Keratinocyte (primary cell): ENCODE measurements at regions not wholly inside any gene's neighbourhood (a gene's known extent, or its start where the extent isn't known, plus 50 kb on each side); places are given as distances from the start of the nearest gene placed in this dataset.

ENCODE experiments used
- DNase-seq: peaks from one replicate; pipeline ENCODE4 v3.0.0-alpha.2; 2011; ENCODE audit warnings: low read depth, missing footprints, low spot score
- FAIRE-seq: peaks from 2 replicates; lab custom pipeline; 2011; peaks lifted over from hg19 to GRCh38; lab: Jason Lieb, UNC
- H2AFZ ChIP-seq: 2 replicates; pipeline ENCODE4 v1.6.0; 2012; ENCODE audit warnings: low read length, control low read depth, inconsistent platforms; ENCODE audit not compliant: control insufficient read depth
- H3K27ac ChIP-seq: 2 replicates; pipeline ENCODE4 v1.5.1; 2011; ENCODE audit warnings: low read length; ENCODE audit not compliant: control insufficient read depth, insufficient read depth
- H3K27me3 ChIP-seq: 3 replicates; pipeline ENCODE4 v1.6.0; 2011; ENCODE audit warnings: low read length; ENCODE audit not compliant: control insufficient read depth, insufficient read depth; ENCODE audit errors: extremely low read depth
- H3K36me3 ChIP-seq, 2 experiments: 2 replicates in 1 of 2; 3 replicates in 1 of 2; pipeline ENCODE4 v1.5.1; 2011; ENCODE audit warnings: low read length in 2 of 2, mild to moderate bottlenecking in 1 of 2; ENCODE audit not compliant: control insufficient read depth in 2 of 2, insufficient read depth in 2 of 2; ENCODE audit errors: extremely low read depth in 1 of 2
- H3K4me1 ChIP-seq: 3 replicates; pipeline ENCODE4 v1.5.1; 2011; ENCODE audit warnings: low read length; ENCODE audit not compliant: control insufficient read depth, insufficient read depth; ENCODE audit errors: extremely low read depth
- H3K4me2 ChIP-seq: 3 replicates; pipeline ENCODE4 v1.6.0; 2011; ENCODE audit warnings: low read depth, low read length; ENCODE audit not compliant: control insufficient read depth, insufficient read depth; ENCODE audit errors: extremely low read depth
- H3K4me3 ChIP-seq, 3 experiments: fragments of 200-600 bp in 1 of 3; sonication (generic) in 1 of 3; 2 replicates in 2 of 3; 3 replicates in 1 of 3; pipeline ENCODE4 v1.5.1; 2011 to 2016; ENCODE audit warnings: low read length in 3 of 3, mild to moderate bottlenecking in 3 of 3, control low read depth in 2 of 3, inconsistent platforms in 1 of 3, low read depth in 1 of 3, mixed read lengths in 1 of 3, mixed run types in 1 of 3, moderate library complexity in 1 of 3; ENCODE audit not compliant: control insufficient read depth in 2 of 3, insufficient read depth in 2 of 3; ENCODE audit errors: extremely low read depth in 1 of 3
- H3K79me2 ChIP-seq: 2 replicates; pipeline ENCODE4 v1.6.0; 2012; ENCODE audit warnings: low read length; ENCODE audit not compliant: control insufficient read depth, insufficient read depth
- H3K9ac ChIP-seq: 3 replicates; pipeline ENCODE4 v1.6.0; 2011; ENCODE audit warnings: low read length; ENCODE audit not compliant: control insufficient read depth, insufficient read depth; ENCODE audit errors: extremely low read depth
- H3K9me1 ChIP-seq: 3 replicates; pipeline ENCODE4 v1.6.0; 2011; ENCODE audit warnings: low read length; ENCODE audit not compliant: control insufficient read depth, insufficient read depth; ENCODE audit errors: extremely low read depth
- H3K9me3 ChIP-seq: 2 replicates; pipeline ENCODE4 v1.5.1; 2012; ENCODE audit warnings: low read depth, low read length; ENCODE audit not compliant: control insufficient read depth
- H4K20me1 ChIP-seq: 3 replicates; pipeline ENCODE4 v1.6.0; 2011; ENCODE audit warnings: low read length; ENCODE audit not compliant: control insufficient read depth, insufficient read depth; ENCODE audit errors: extremely low read depth
- CTCF ChIP-seq, 3 experiments: IDR thresholded peaks in 1 of 3; conservative IDR thresholded peaks in 1 of 3; optimal IDR thresholded peaks in 1 of 3; 2 replicates in 2 of 3; 3 replicates in 1 of 3; pipeline versions ENCODE3 to v1.5.1; 2011; ENCODE audit warnings: low read length in 3 of 3, mild to moderate bottlenecking in 3 of 3, moderate library complexity in 2 of 3, control low read depth in 1 of 3, inconsistent platforms in 1 of 3; ENCODE audit not compliant: insufficient read depth in 2 of 3; ENCODE audit errors: extremely low read depth in 1 of 3
- EZH2 ChIP-seq: IDR thresholded peaks from one replicate; pipeline ENCODE4 v1.6.1; 2012; ENCODE audit warnings: inconsistent platforms, mild to moderate bottlenecking, low read length, moderate library complexity
- dilution Hi-C: fragments of 300-500 bp; cut with MboI; formaldehyde crosslinking; loops from one replicate; pipeline ENCODE4 v1.7.0; 2020; ENCODE audit warnings: low sequenced_read_pairs; ENCODE audit not compliant: extremely low pct_ligation_motif_present

DNA sequence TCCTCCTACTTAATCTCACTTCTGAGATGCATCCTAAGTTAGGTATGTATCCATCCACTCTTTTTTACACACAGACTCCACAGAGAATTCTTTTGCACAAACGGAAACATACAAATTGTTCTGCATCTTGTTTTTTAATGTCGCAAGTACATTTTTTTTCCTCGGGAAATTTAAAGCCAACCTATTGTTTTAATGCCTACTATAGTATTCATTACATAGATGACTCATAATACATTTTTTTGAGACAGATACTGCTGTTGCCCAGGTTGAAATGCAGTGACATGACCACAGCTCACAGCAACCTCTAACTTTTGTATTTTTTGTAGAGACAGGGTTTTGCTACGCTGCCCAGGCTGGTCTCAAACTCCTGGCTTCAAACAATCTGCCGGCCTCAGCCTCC lies 90.8 kb upstream of the TMEM45B start:
- H3K27ac ChIP-seq = no peak overlapping the region
- H3K4me2 ChIP-seq = no peak overlapping the region
- no peaks in the 10 kb centered on the region for H3K9me1 ChIP-seq
- H3K9ac ChIP-seq = no peak overlapping the region
- H3K79me2 ChIP-seq = no peaks in the 10 kb centered on the region
- dilution Hi-C loops = loop anchor here (25.0 kb wide), 1 partner anchor 363 kb away; no protein-coding TSS in a partner anchor
- H4K20me1 ChIP-seq = no peaks in the 10 kb centered on the region
- TF ChIP-seq EZH2 = no peak
- peaks cover 10% of the 10 kb centered on the region for H3K27me3 ChIP-seq
- no peak overlapping the region for H3K4me3 ChIP-seq
- H3K36me3 ChIP-seq = no peaks in the 10 kb centered on the region
- no peak for DNase-seq
- H3K9me3 ChIP-seq = no peaks in the 10 kb centered on the region
- FAIRE-seq = no peak
- H3K4me1 ChIP-seq = peaks cover 5% of the 10 kb centered on the region
- no peak overlapping the region for H2AFZ ChIP-seq

DNA sequence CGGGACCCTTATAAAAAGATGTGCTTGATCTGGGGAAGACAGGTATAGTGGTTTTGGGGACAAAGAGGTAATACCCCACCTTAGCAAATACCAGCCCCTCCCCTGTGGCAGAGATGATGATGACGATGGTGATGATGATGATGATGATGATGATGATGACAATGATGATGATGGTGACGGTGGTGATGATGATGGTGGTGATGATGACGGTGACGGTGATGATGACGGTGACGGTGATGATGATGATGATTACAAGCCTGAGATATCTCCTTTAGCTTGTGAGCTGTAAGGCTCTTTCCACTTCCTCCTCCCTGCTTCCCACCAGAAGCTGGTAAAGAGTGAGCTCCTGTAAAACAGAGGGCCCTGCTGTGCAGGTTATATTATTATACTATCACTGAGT lies 89.5 kb upstream of the TMEM45B start:
- no peaks in the 10 kb centered on the region for H3K79me2 ChIP-seq
- H3K9me3 ChIP-seq = no peaks in the 10 kb centered on the region
- FAIRE-seq (no peak), DNase-seq (no peak)
- H3K27ac ChIP-seq = no peak overlapping the region
- no peaks in the 10 kb centered on the region for H3K9me1 ChIP-seq
- no peaks in the 10 kb centered on the region for H4K20me1 ChIP-seq
- no peak overlapping the region for H3K4me3 ChIP-seq
- H2AFZ ChIP-seq = no peak overlapping the region
- dilution Hi-C loops = loop anchor here (25.0 kb wide), 1 partner anchor 364 kb away; no protein-coding TSS in a partner anchor
- peaks cover 8% of the 10 kb centered on the region for H3K27me3 ChIP-seq
- no peak overlapping the region for H3K9ac ChIP-seq
- no peak overlapping the region for H3K4me2 ChIP-seq
- H3K36me3 ChIP-seq = no peaks in the 10 kb centered on the region
- TF ChIP-seq CTCF (optimal IDR thresholded peaks at IDR 0.05 in 1 of 3, IDR thresholded peaks at IDR 0.05 in 1 of 3, conservative IDR thresholded peaks at IDR 0.05 in 1 of 3; ENCODE audit: extremely low read depth in 1 of 3, insufficient read depth in 2 of 3, low read length in 3 of 3) (no peak), EZH2 (no peak)
- H3K4me1 ChIP-seq = peaks cover 7% of the 10 kb centered on the region

DNA sequence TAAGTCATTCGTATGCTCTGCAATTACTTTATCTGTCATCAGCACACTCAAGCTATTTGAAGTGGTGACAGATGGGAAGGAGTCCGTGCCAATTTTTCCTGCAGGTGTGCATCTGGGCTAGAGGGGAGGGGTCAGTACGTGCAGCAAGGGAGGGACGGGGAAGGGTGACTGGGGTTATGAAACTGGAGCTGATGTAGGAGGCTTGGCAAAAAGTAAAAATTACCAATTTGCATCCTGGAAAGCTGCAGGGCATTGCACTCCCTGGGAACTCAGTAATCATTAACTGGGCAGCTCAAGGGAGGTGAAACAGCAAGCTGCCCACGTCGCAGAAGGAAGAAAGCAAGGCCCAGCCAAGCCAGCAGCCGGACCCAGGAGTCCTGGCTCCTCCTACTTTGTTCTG lies 87.1 kb upstream of the TMEM45B start:
- H3K4me3 ChIP-seq = no peak overlapping the region
- no peaks in the 10 kb centered on the region for H3K9me3 ChIP-seq
- peaks cover 2% of the 10 kb centered on the region for H3K9me1 ChIP-seq
- dilution Hi-C loops = loop anchor here (25.0 kb wide), 1 partner anchor 366 kb away; no protein-coding TSS in a partner anchor
- H3K9ac ChIP-seq = no peak overlapping the region
- no peak overlapping the region for H3K27ac ChIP-seq
- DNase-seq (no peak), FAIRE-seq (no peak)
- no peaks in the 10 kb centered on the region for H4K20me1 ChIP-seq
- H3K4me2 ChIP-seq = no peak overlapping the region
- no peak overlapping the region for H2AFZ ChIP-seq
- H3K79me2 ChIP-seq = no peaks in the 10 kb centered on the region
- H3K36me3 ChIP-seq = no peaks in the 10 kb centered on the region
- peaks cover 9% of the 10 kb centered on the region for H3K27me3 ChIP-seq
- TF ChIP-seq EZH2 (no peak), CTCF (optimal IDR thresholded peaks at IDR 0.05 in 1 of 3, IDR thresholded peaks at IDR 0.05 in 1 of 3, conservative IDR thresholded peaks at IDR 0.05 in 1 of 3; ENCODE audit: extremely low read depth in 1 of 3, insufficient read depth in 2 of 3, low read length in 3 of 3) (no peak)
- H3K4me1 ChIP-seq = peaks cover 13% of the 10 kb centered on the region
